Forelimb muscle (tissue), 1 donor: ENCODE measurements at regions not wholly inside any gene's neighbourhood (a gene's known extent, or its start where the extent isn't known, plus 50 kb on each side); places are given as distances from the start of the nearest gene placed in this dataset.

Source experiments
- DNase-seq: peaks from one replicate; pipeline ENCODE4 v3.0.0-alpha.2; 2013; ENCODE audit warnings: low read depth

DNA sequence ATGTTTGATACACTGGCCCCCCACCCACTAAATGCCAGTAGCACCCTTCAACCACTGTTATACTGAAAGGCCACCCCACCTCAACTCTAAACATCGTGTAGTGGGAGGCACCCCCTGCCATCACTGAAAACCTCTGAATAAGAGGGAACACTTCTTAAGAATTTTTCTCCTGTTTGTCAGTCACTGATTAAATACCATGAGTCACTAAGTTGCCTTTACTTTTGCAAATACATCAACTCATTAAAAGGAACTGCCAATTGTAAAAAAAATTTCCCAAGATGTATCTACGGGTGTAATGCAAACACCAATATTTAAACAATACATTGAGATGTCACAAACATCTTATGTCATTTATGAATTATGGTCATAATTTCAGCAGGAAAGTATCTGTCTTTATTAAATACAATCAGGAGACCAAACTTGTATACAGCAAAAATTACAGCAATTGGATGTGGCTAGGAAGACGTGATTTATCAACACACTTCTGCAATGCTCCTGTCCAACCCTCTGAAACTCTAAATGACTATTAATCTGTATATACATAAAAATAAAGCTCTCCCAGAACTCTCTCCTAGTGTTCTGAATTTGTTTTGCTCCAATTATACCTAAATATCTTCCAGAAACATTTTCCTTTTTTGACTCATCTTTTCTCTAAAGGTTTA lies 144.1 kb upstream of the STK17B start:
- no peak for DNase-seq

DNA sequence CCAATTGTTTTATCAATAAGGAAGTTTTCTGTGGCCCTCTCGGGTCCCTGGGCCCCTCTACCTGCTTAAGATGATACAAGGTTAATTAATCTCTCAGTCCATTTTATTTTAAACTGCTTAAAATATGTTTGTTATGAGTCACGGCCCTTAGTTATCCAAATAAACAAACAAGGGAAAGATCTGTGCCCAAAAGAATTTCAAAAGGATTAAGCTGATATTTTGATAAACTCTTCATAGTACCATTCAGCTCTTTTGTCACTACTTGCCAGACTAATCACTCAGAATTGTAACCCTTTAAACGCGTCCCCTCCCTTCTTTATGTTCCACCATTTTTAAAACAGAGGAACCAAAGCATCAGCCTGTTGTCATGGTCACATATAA lies 144.7 kb upstream of the STK17B start:
- DNase-seq, result no peak

DNA sequence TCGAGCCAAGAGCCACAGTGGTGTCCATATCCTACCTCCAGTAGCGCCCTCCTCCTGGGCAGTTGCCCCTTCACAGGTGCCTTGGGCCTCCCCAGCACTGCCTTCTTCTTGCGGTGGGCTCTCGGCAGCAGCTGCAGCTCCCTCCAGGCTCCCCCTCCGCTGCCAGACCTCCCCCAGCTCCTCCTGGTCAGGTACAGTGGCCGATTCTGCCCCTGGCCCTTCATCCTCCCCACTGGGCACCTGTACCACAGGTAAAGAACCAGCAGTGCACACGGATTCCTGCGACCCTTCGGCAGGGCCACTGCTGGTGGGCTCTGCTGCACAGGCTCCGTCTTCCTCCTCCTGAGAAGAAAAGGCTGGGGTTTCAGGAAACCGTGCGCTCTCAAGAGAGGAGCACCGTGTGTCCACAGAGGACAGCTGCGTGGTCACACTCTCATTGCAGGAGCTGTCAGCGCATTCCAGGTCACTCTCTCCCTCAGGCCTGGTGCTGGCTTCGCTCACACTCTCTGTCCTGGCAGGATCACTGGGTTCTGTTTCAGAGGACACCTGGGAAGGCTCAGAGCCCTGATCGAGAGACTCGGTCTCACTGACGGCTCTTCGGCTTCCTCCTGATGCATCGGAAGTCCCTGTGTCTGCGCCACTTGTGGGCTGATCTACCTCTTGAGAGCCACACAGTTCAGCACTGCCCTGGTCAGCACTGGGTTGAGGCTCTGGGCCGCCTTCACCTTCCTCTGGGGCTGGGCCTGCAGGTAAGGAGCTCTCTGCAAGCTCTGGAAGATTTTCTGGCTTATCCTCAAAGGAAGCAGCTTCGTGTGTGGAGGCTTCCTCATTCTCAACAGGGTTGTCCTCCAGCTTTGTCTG lies 147.4 kb upstream of the STK17B start:
- DNase-seq, result no peak

DNA sequence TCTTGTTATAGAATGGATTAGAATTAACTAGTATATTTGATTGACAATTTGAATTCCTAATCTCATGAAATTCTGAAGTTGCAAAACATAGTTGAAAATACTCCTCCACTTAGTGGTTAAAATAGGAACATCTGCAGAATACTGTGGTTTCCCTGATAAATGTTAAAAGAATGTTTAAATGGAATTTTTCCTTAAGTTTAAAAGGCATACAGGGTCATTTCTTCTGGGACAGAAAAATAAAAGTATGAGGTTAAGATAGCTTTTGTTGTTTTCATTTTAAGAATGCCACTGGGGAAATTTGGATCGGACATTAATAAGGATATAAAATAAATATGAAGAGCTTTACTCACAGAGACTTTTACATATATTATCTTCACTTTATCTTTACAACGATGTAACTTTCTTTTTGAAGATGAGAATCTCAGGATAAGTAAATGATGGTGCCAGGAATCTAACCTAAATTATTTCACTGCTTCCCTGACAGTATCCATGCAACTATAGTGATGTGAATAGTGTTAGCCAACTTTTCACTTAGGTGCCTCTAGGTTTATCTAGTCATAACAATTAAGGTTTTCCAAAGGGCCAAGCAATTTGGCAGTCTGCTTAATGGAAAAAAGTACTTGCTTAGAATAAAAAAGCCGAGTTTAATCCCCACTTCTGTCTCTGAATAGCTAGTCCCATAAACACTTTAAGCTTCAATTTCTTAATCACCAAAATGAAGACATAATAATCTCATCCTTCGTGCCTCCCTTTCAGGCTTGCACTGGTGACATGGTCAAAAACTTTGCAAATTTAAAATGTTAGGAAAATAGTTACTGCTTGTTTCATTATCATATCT lies 151.8 kb upstream of the STK17B start:
- no peak for DNase-seq

DNA sequence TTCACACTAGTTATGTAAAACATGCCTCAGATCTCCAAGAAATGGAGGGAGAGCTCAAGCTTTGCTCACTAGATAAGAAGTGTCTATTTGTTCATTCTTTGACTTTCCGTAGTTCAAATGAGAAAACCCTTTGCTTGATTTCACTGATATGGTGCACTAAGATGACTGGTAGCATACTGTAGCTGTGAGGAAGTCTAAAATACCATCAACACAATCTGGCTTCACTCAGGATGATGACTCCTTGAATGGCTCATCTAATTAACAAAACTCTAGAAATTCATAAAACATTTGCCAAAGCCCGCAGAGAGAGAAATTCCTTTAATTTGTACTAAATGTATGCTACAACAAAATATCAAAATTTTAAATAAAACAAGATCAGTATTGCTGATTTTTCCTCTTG lies 152.8 kb upstream of the STK17B start:
- DNase-seq, result no peak

DNA sequence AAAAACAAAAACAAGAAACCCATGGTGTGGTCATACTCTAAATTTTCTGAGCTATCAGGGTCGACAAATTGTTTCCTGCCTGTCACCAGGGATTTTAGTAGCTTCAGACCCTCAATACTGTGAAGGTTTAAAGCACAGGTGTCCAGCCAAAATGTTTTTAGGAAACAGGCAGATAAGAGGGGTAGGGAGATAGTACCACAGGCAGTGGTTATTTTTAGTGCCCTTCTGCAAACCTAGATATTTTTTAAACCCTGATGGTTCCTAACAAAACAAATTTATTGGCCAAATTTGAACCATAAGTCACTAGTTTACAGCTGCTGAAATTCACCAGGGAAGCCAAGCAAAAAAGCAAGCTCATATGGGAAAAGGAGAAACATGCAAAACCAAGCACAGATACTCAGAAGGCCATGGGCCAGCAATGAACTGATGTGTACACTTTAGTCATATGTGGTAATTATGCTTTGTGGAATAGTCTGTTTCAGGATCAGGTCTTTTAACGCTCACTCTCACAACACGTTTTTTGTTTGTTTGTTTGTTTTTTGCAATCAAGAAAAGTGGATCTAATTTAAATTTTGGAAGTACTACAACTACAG lies 156.8 kb upstream of the STK17B start:
- DNase-seq, result no peak

DNA sequence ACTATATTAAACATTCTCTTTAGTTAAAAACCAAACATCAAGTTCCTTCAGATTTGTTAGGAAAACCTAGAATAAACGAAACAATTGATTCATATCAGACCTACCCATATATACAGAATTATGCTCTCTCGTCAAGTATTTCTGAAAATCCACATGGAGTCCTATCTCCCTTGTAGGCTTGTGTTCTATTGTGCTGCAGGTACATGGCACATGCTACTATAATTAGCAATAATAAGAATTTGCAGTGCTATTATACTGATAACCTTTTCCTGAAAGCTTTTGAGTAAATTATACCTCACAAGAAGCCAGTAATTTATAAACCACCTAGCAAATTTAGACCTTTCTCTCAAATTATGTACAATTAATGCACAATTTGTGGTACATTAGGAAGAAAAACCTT lies 158.6 kb upstream of the STK17B start:
- no peak for DNase-seq

DNA sequence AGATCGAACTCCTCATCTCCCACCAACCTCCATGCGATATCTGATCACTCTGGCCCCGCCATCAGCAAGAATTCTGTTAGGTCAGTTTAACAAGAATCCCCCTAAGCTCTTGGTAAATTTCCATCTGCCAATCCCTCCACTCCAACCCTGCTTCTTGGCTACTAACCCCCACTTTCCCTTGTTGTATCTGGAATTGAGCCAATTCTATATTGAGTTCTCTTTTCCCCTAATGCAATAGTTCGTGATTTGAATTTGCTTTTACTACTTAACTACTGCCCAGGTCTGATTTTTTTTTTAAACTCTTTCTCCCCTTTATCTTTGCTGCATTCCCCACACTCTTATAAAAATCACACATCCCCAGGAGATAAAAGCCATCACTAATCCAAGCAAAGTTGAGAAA lies 159.3 kb upstream of the STK17B start:
- DNase-seq, result no peak

DNA sequence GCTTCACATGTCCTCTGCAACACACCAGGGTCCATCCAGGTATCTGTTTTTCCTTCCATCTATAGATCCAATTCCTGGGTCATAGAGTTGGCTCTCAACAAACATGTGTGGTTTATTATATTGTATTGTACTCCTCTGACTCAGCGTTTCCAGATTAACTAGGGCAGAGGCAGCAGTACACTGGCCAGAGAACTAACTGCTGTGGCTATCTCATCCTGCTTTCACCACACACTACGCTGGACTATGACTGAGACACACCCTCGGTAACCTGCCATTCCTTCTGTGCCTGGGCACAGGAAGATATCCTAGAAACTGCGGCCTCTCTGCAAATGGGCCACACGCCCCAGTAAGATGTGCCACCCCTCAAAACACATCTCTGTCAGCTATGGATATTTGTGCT lies 159.8 kb upstream of the STK17B start:
- DNase-seq, result no peak

DNA sequence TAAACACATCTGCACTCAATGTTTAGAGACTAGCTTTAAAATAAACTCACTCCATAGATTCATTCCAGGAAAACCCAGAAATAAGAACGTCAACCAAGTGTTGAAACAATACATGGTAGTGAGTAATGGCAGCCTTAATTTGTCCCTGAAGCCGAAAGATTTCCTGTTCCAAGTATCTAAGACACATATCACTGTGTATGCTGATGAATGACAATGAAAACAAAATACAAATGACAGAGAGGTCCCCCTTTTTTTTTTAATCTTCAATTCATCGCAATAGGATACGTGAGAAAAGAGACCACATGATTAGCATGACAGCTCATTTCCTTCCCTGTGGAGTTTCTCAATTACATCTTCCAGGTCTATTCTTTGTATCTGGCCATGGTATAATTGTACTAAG lies 160.5 kb upstream of the STK17B start:
- no peak for DNase-seq

DNA sequence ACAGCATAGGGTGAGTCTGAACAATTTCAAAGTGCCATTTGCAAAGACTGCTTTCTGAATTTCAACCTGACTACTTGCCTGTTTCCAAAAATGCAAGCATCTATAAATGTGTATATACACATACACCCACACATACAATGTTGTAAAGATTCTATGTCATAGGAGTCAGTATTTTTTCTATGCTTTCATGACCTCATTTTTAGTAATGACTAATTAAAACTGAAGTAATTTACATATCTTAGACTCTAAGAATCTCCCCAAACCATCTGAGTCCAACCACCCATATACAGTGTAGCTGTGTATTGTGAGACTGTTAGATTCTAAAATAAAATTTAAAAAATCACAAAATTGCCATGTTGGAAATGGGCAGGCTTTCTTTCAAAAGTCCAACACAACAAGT lies 162.0 kb upstream of the STK17B start:
- no peak for DNase-seq

DNA sequence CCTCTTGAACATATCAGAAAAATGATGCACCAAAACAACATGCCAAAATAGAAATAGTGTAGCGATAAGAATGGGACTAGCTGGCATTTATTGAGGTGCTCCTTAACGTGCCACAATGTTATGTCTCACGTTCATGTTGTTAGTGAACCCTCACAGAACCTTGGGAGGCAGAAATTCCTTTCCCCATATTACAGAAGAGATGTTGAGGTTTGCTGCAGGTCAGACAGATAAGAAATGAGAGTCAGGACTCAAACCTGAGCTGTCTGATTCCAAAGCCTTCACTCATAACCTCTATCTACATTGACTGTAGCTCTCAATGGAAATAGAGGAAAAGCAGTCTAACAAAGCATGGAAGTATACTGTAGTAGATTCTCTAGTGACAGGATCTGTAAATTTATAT lies 163.3 kb upstream of the STK17B start:
- no peak for DNase-seq

DNA sequence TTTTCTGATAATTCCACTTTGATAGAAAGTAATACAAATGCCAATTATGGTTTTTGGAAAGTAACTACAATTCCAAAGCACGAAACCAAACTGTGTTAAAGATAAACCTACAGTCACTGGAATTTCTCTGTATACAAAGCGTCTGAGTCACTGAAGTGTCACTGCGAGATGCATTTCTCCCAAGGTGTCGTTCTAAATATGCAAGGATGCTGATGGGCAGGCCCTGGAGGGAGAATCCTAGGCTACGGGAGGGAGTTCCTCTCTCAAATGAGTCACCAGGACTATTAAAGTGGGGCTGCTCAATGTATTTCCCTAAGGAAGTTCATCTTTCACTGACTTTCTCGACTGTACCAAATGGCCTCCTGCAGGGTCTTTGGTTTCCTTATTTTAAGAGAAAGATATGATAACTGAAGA lies 163.8 kb upstream of the STK17B start:
- DNase-seq, result no peak

DNA sequence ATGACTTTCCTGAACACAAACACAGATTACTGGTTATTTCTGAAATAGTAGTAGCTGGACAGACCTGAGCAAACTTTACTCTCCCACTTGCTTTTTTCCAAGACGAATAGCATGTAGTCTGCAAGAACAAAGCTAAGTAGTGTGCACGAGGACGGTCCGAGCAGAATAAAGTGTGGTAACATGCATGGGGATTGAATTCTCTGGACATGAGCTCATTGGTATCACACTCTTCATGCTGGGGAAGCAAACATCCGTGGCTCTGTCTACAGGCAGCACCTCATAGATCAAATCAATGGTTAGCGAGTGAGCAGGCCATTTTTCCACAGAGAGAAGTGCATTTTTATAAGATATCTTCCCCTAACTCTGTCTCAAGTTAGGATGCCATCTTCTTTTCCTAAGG lies 164.8 kb upstream of the STK17B start:
- no peak for DNase-seq

DNA sequence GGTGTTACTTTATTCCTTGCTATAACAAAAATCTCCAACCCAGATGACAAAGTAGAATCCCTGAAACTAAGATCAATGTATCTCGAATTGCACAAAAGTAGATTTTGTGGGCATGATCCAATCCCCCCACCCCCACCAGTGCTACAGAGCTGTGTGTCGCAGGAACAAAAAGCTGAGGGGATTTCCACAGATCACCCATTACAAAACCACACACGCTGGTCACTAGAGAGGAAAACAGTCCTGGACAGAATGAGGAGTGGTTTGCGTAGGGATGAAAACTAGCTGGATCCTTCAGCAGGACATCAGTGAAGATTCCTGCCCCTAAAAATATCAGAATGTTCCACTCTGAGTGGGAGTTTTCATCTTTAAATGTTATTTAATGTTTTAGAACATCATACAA lies 165.3 kb upstream of the STK17B start:
- DNase-seq, result no peak

DNA sequence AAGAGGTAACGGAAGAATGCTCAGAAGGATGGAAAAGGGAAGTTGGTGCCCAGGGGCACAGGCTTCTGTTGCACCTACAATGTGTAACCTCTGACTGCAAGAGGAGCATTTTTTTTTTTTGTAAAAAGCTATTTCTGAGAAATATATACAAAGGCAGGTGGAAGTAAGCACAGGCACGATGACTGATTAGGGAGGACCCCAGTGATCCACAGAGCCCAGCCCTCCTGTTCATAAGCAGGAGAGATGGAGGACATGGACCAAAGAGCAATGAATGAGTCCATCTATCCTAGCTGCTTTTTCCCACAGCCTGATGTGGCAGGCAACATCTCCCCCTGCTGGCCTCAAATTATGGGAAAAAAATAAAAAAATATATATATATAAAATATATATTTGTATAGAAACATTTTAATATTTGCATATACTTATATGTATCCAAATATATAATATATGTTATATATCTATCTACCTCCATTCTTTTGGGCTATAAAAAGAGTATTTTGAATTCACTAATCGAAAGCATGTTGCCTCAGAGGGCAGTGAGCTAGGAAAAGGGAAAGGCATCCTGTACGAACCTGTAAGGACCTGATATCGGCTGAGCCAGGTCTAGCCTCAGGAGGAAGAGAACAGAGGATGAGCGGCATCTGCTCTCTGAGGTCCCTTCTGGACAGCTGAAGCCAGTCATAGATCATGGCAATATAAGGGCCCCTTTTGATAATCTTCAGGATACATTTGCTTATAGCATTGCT lies 166.0 kb upstream of the STK17B start:
- no peak for DNase-seq

DNA sequence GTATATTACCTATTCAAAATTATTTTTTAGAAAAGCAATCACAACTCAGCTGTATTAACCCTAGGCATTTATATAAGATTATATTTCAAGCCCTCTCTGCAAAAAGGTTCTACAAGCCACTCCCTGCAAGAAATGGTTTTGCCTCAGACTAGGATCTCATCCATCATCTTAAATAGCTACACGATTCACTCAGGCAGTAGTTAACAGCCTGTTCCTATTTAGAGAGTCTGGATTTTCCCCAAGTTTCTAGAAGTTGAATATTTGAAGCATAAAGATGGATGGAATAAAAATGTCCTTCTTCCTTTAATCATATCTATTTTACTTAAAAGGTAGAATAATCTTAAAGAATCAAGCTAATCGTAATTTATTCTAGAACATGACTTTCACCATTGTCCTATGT lies 167.1 kb upstream of the STK17B start:
- DNase-seq, result no peak

DNA sequence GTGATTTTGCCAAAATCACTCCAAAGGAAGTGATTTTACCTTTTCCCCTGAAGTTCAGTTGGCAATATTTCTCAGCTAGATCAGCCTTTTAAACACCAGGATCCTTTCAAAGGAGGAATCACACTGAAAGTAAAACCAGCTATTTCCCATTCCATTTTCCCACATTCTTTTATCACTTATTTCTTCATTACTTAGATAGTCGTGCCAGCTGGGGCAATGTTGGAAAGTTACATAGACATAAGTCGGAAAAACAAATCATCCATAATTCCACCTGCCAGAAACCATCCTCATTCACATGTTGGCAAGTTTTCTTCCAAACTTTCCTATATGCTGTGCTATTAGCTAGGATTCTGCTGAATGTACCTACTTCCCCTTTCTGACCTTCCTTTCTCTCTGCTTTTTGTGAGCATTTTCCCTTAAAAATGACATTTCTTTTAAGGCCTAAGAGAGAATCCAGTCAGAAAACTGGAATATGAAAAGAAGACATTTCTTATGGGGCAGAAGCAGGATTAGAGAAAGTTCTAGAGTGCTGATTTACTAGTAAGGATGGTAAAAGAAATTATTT lies 170.0 kb upstream of the STK17B start:
- no peak for DNase-seq

DNA sequence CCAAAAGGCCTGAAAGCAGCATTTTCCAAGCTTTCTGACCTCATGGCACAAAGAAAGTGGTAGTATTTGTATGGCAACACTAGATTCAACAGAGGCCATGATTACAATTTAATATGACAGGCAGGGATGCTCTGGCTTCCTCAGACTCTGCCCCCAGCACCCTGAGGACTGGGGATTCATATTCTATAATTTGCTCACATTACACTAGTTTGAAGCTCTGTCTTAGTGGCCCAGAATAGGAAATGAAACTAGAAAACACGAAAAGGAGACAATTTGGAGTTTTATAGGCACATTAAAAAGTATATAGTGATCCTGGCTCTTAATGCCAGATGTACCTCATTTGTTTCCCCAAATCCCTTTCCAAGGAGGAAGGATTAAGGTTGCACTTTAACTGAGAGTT lies 173.0 kb upstream of the STK17B start:
- no peak for DNase-seq

DNA sequence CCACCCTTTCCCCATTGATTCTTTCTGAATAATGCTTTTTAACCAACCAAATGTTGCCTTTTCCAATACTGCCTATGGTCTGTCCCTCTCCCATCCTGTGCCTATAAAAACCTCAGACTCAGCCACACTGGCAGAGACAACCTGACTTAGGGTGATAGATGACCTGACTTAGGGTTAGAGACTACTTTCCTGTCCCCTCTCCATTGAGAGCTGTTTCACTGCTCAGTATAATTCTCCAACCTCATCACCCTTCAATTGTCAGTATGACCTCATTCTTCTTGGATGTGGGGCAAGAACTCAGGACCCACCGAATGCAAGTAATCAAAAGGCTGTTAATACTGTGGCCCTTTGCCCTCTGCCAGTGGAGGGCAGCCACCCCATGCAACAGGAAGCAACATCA lies 182.3 kb upstream of the STK17B start:
- no peak for DNase-seq

DNA sequence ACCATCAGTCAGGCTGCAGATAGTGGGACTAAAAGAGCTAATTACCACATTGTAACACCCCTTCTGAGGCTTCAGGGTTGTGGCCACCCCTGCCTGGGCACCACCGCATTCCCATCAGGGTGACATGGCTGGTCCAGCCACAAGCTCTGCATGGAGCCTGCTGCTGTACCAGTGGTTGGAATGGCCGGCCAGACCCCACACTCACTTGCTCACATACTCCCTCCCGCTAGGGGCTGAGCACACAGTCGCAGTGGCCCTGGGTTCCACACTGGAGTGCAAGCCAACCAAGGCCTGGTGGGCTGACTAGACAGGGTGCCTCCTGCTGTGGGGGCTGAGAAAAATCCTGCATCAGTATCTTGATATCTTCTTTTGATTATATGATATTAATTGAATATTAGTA lies 182.8 kb upstream of the STK17B start:
- DNase-seq, result no peak
